GM18519 (cell line): ENCODE measurements at regions not wholly inside any gene's neighbourhood (a gene's known extent, or its start where the extent isn't known, plus 50 kb on each side); places are given as distances from the start of the nearest gene placed in this dataset.
"Not testable (repeated sequence)": the region's sequence is repeated elsewhere in the genome, so short reads cannot be mapped to it uniquely, and the experiment has no call there.

ENCODE experiments used
- ATAC-seq: cut with Tn5 transposase; IDR thresholded peaks from one replicate; pipeline ENCODE4 v1.9.1; 2021; ENCODE audit warnings: mild to moderate bottlenecking, moderate library complexity; ENCODE audit not compliant: unreplicated experiment, low FRiP score

GRCh38 chr3:118228151-118228550 is 806.5 kb downstream of the IGSF11 start:
- ATAC-seq, result no peak

- ATAC-seq, result no peak
Measured at GRCh38 chr3:118229196-118229595, 805.5 kb downstream of the IGSF11 start.

- no peak for ATAC-seq
Measured at GRCh38 chr3:118231578-118231977, 803.1 kb downstream of the IGSF11 start.

GRCh38 chr3:118239253-118239652 is 795.4 kb downstream of the IGSF11 start:
- no peak for ATAC-seq

GRCh38 chr3:118244761-118245160 is 789.9 kb downstream of the IGSF11 start:
- ATAC-seq, result no peak

GRCh38 chr3:118245312-118245711 is 789.3 kb downstream of the IGSF11 start:
- ATAC-seq, result no peak

- not testable (repeated sequence) for ATAC-seq
Measured at GRCh38 chr3:118258850-118259249, 775.8 kb downstream of the IGSF11 start.

GRCh38 chr3:118262800-118263402 is 771.7 kb downstream of the IGSF11 start:
- no peak for ATAC-seq

- ATAC-seq, result no peak
Measured at GRCh38 chr3:118267588-118267987, 767.1 kb downstream of the IGSF11 start.

GRCh38 chr3:118269537-118270125 is 765.0 kb downstream of the IGSF11 start:
- ATAC-seq, result no peak

- no peak for ATAC-seq
Measured at GRCh38 chr3:118272991-118273390, 761.7 kb downstream of the IGSF11 start.

- ATAC-seq, result no peak
Measured at GRCh38 chr3:118277814-118278213, 756.8 kb downstream of the IGSF11 start.

- ATAC-seq, result no peak
Measured at GRCh38 chr3:118292841-118293240, 741.8 kb downstream of the IGSF11 start.

- ATAC-seq, result no peak
Measured at GRCh38 chr3:118298133-118298532, 736.5 kb downstream of the IGSF11 start.

GRCh38 chr3:118304557-118304956 is 730.1 kb downstream of the IGSF11 start:
- no peak for ATAC-seq

GRCh38 chr3:118332699-118333098 is 701.9 kb downstream of the IGSF11 start:
- no peak for ATAC-seq

- ATAC-seq, result no peak
Measured at GRCh38 chr3:118337649-118338048, 697.0 kb downstream of the IGSF11 start.

GRCh38 chr3:118347396-118348168 is 687.1 kb downstream of the IGSF11 start:
- ATAC-seq, result no peak

- ATAC-seq, result no peak
Measured at GRCh38 chr3:118348169-118348557, 686.5 kb downstream of the IGSF11 start.

GRCh38 chr3:118354556-118354955 is 680.1 kb downstream of the IGSF11 start:
- no peak for ATAC-seq

- ATAC-seq, result no peak
Measured at GRCh38 chr3:118369892-118370491, 664.7 kb downstream of the IGSF11 start.
